Tibial nerve (tissue), 4 donors: ENCODE measurements at regions not wholly inside any gene's neighbourhood (a gene's known extent, or its start where the extent isn't known, plus 50 kb on each side); places are given as distances from the start of the nearest gene placed in this dataset.

Experiments
- DNase-seq, 2 donors: peaks; one replicate each; pipeline ENCODE4 v3.0.0-alpha.2; 2019; ENCODE audit warnings: low spot score in 2 of 2
- H3K27ac ChIP-seq, 4 donors: fragments of 200-600 bp; sonication (generic) in 3 of 4; one replicate each; pipeline ENCODE4 v1.5.1; 2017 to 2019; ENCODE audit warnings: mild to moderate bottlenecking in 1 of 4
- H3K27me3 ChIP-seq, 2 donors: fragments of 200-600 bp; sonication (generic) in 1 of 2; one replicate each; pipeline versions ENCODE4 v1.5.1 to v1.6.0; 2017 to 2019
- H3K36me3 ChIP-seq, 3 donors: fragments of 200-600 bp; sonication (generic); one replicate each; pipeline ENCODE4 v1.5.1; 2018 to 2019
- H3K4me1 ChIP-seq, 4 donors: fragments of 200-600 bp; sonication (generic) in 3 of 4; one replicate each; pipeline ENCODE4 v1.5.1; 2017 to 2019
- H3K4me3 ChIP-seq, 4 donors: fragments of 200-600 bp; sonication (generic) in 3 of 4; one replicate each; pipeline ENCODE4 v1.5.1; 2017 to 2019; ENCODE audit warnings: mild to moderate bottlenecking in 1 of 4, moderate library complexity in 1 of 4
- H3K9me3 ChIP-seq, 4 donors: fragments of 200-600 bp; sonication (generic) in 3 of 4; one replicate each; pipeline ENCODE4 v1.5.1; 2017 to 2019
- CTCF ChIP-seq, 5 experiments: fragments of 200-600 bp in 3 of 5; fragments of 450-650 bp in 2 of 5; sonication (generic) in 3 of 5; IDR thresholded peaks; one replicate each; pipeline ENCODE4 v1.5.1; 2016 to 2019; ENCODE audit warnings: antibody characterized with exemption in 5 of 5, mild to moderate bottlenecking in 3 of 5, moderate library complexity in 2 of 5
- EP300 ChIP-seq, 2 donors: sonication (generic); formaldehyde crosslinking; IDR thresholded peaks; one replicate each; pipeline ENCODE4 v1.6.1; 2017; ENCODE audit warnings: antibody characterized with exemption in 2 of 2, mild to moderate bottlenecking in 1 of 2
- POLR2A ChIP-seq, 2 donors: fragments of 450-650 bp; IDR thresholded peaks; one replicate each; pipeline ENCODE4 v1.6.1; 2017; ENCODE audit warnings: antibody characterized with exemption in 2 of 2, mild to moderate bottlenecking in 2 of 2, moderate library complexity in 2 of 2
- WGBS, 2 donors: methylation state at CpG; one replicate each; pipeline ENCODE4 v1.1.5; 2018; 5-methylcytosine and 5-hydroxymethylcytosine counted together

GRCh38 chr14:84107835-84108343 lies 1422.1 kb upstream of the FLRT2 start:
- no peaks in the 10 kb centered on the region for H3K4me1 ChIP-seq
- TF ChIP-seq EP300 (IDR thresholded peaks at IDR 0.05) (no peak), CTCF (IDR thresholded peaks at IDR 0.05) (no peak), POLR2A (IDR thresholded peaks at IDR 0.05) (no peak)
- no peak for DNase-seq

GRCh38 chr14:84108746-84109457 lies 1421.0 kb upstream of the FLRT2 start:
- no peaks in the 10 kb centered on the region for H3K27me3 ChIP-seq
- no peaks in the 10 kb centered on the region for H3K36me3 ChIP-seq
- H3K4me3 ChIP-seq, result no peak overlapping the region
- H3K4me1 ChIP-seq, result no peaks in the 10 kb centered on the region
- H3K27ac ChIP-seq, result no peak overlapping the region
- 64 to 73% methylated on average over 3 of the region's 3 CpGs for WGBS, 2 donors
- no peak for DNase-seq
- H3K9me3 ChIP-seq, result no peaks in the 10 kb centered on the region
- TF ChIP-seq CTCF (IDR thresholded peaks at IDR 0.05) (no peak), POLR2A (IDR thresholded peaks at IDR 0.05) (no peak), EP300 (IDR thresholded peaks at IDR 0.05) (no peak)

More at GRCh38 chr14:84107835-84108343, 1422.1 kb upstream of the FLRT2 start:
- Histone ChIP-seq H3K9me3 (peaks cover 0 to 4% (median 0%) of the 10 kb centered on the region in 4 donors), H3K36me3 (no peaks in the 10 kb centered on the region), H3K27me3 (no peaks in the 10 kb centered on the region), H3K27ac (no peak overlapping the region), H3K4me3 (no peak overlapping the region)

GRCh38 chr14:84112589-84112988 lies 1417.4 kb upstream of the FLRT2 start:
- TF ChIP-seq CTCF (IDR thresholded peaks at IDR 0.05), result no peak
- 75 to 79% methylated on average over 4 of the region's 4 CpGs for WGBS, 2 donors
- no peak for DNase-seq
- H3K4me3 ChIP-seq, result no peak overlapping the region
- no peak overlapping the region for H3K27ac ChIP-seq
- H3K36me3 ChIP-seq, result no peaks in the 10 kb centered on the region
- no peaks in the 10 kb centered on the region for H3K27me3 ChIP-seq
- no peaks in the 10 kb centered on the region for H3K9me3 ChIP-seq
- H3K4me1 ChIP-seq, result no peaks in the 10 kb centered on the region

GRCh38 chr14:84125676-84126075 lies 1404.3 kb upstream of the FLRT2 start:
- 89 to 90% methylated on average over 4 of the region's 4 CpGs for WGBS, 2 donors
- TF ChIP-seq POLR2A (IDR thresholded peaks at IDR 0.05) (no peak), EP300 (IDR thresholded peaks at IDR 0.05) (no peak), CTCF (IDR thresholded peaks at IDR 0.05) (no peak)
- DNase-seq, result no peak

GRCh38 chr14:84127495-84127894 lies 1402.4 kb upstream of the FLRT2 start:
- Histone ChIP-seq H3K4me3 (no peak overlapping the region), H3K36me3 (no peaks in the 10 kb centered on the region), H3K9me3 (no peaks in the 10 kb centered on the region), H3K27ac (no peak overlapping the region), H3K27me3 (no peaks in the 10 kb centered on the region), H3K4me1 (no peaks in the 10 kb centered on the region)
- no peak for DNase-seq
- WGBS, 2 donors, result 63 to 79% methylated on average over 3 of the region's 3 CpGs
- TF ChIP-seq CTCF (IDR thresholded peaks at IDR 0.05) (no peak), POLR2A (IDR thresholded peaks at IDR 0.05) (no peak), EP300 (IDR thresholded peaks at IDR 0.05) (no peak)

More at GRCh38 chr14:84125676-84126075, 1404.3 kb upstream of the FLRT2 start:
- Histone ChIP-seq H3K27me3 (no peaks in the 10 kb centered on the region), H3K9me3 (no peaks in the 10 kb centered on the region), H3K36me3 (no peaks in the 10 kb centered on the region), H3K4me1 (no peaks in the 10 kb centered on the region), H3K27ac (no peak overlapping the region), H3K4me3 (no peak overlapping the region)
